Endothelial cell of umbilical vein (primary cell): ENCODE measurements at regions not wholly inside any gene's neighbourhood (a gene's known extent, or its start where the extent isn't known, plus 50 kb on each side); places are given as distances from the start of the nearest gene placed in this dataset.

Source experiments
- CTCF ChIP-seq, 2 donors: IDR thresholded peaks; 1 replicate in 1 of 2; 2 replicates in 1 of 2; pipeline ENCODE4 v1.5.1; 2011; ENCODE audit warnings: low read length in 2 of 2, mild to moderate bottlenecking in 2 of 2, moderate library complexity in 2 of 2, control low read depth in 1 of 2, inconsistent platforms in 1 of 2, low read depth in 1 of 2; ENCODE audit not compliant: insufficient read depth in 1 of 2; ENCODE audit errors: extremely low read depth in 1 of 2
- EZH2 ChIP-seq: IDR thresholded peaks from 2 replicates; pipeline ENCODE4 v1.6.1; 2012; ENCODE audit warnings: borderline replicate concordance, low read depth, mild to moderate bottlenecking, moderate library complexity, low read length, inconsistent platforms; ENCODE audit not compliant: severe bottlenecking
- FOS ChIP-seq: IDR thresholded peaks from 2 replicates; pipeline ENCODE4 v1.6.1; 2011; ENCODE audit warnings: mild to moderate bottlenecking, low read length, moderate library complexity, borderline replicate concordance; ENCODE audit not compliant: insufficient read depth
- JUN ChIP-seq: IDR thresholded peaks from 2 replicates; pipeline ENCODE4 v1.6.1; 2011; ENCODE audit warnings: borderline replicate concordance, low read depth; ENCODE audit not compliant: insufficient read length, insufficient read depth
- MAX ChIP-seq: IDR thresholded peaks from 2 replicates; pipeline ENCODE4 v1.6.1; 2011; ENCODE audit not compliant: insufficient read depth, insufficient read length
- MYC ChIP-seq: IDR thresholded peaks from one replicate; pipeline ENCODE4 v1.6.1; 2011; ENCODE audit warnings: mild to moderate bottlenecking, low read depth, low read length
- POLR2A ChIP-seq: IDR thresholded peaks from 2 replicates; pipeline ENCODE4 v1.6.1; 2012; ENCODE audit warnings: low read depth, mild to moderate bottlenecking, control low read depth, low read length
- POLR2AphosphoS5 ChIP-seq: IDR thresholded peaks from 2 replicates; pipeline ENCODE4 v1.6.1; 2012; ENCODE audit warnings: low read depth, mild to moderate bottlenecking, control low read depth, low read length, moderate library complexity; ENCODE audit not compliant: insufficient read depth

GRCh38 chr7:53252539-53252938, 217.1 kb downstream of the POM121L12 start:
- TF ChIP-seq POLR2A = no peak
- TF ChIP-seq CTCF (IDR thresholded peaks at IDR 0.05; ENCODE audit: extremely low read depth in 1 of 2, insufficient read depth in 1 of 2, low read depth in 1 of 2, low read length in 2 of 2) = no peak
- no peak for TF ChIP-seq EZH2
- TF ChIP-seq POLR2AphosphoS5 = no peak
- TF ChIP-seq MAX = no peak
- no peak for TF ChIP-seq FOS
- TF ChIP-seq JUN = no peak
- no peak for TF ChIP-seq MYC
